GM13976 (cell line): ENCODE measurements at regions not wholly inside any gene's neighbourhood (a gene's known extent, or its start where the extent isn't known, plus 50 kb on each side); places are given as distances from the start of the nearest gene placed in this dataset.

Experiments
- DNase-seq: peaks from one replicate; pipeline ENCODE4 v3.0.0; 2012; ENCODE audit warnings: low spot score
- in situ Hi-C: fragments of 300-500 bp; cut with MboI; formaldehyde crosslinking; loops from one replicate; pipeline ENCODE4 v1.12.0; 2022; ENCODE audit warnings: low sequenced_read_pairs, mixed read lengths, inconsistent platforms; ENCODE audit not compliant: unreplicated experiment
- TF ChIP-seq, protein P1 (sequence below): IDR thresholded peaks from 2 replicates; pipeline ENCODE4 v1.5.1; 2012; ENCODE audit warnings: borderline replicate concordance, mild to moderate bottlenecking; ENCODE audit not compliant: insufficient read depth; ENCODE audit errors: extremely low read depth, missing control alignments, control extremely low read depth

DNA sequence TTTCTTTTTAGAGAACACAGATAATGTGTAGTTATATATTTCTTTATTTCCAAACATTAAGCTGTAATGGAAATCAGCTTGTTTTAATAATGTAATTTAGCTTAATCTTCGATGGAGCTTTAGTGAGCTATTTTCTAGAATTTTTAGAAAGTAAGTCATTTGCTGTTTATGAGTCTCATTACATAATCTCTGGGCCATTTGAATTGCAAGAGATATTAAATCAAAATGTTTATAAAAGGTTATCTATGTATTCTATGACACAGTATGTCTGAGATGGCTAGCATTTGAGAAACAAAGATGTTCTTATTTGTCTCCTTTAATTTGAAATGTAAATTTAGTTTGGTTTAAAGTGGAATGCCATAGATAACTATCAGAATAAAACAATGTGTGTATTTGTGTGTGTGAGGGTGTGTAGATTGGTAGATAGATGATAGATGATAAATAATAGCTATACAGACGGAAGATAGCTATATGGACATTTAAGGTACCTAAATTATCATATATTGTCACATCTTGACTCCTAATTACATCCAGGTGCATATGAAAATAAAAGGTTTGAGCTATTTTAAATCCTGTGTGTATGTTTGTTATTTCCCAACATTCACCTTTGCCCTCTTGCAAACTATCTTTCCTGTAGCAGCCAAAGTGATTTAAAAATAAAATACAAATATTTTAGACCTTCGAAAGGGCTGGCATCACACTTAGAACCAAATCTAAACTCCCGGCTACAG, 478.0 kb upstream of the KLF6 start:
- no peak for DNase-seq
- in situ Hi-C loops = no loop called here
- TF ChIP-seq, protein P1, sequence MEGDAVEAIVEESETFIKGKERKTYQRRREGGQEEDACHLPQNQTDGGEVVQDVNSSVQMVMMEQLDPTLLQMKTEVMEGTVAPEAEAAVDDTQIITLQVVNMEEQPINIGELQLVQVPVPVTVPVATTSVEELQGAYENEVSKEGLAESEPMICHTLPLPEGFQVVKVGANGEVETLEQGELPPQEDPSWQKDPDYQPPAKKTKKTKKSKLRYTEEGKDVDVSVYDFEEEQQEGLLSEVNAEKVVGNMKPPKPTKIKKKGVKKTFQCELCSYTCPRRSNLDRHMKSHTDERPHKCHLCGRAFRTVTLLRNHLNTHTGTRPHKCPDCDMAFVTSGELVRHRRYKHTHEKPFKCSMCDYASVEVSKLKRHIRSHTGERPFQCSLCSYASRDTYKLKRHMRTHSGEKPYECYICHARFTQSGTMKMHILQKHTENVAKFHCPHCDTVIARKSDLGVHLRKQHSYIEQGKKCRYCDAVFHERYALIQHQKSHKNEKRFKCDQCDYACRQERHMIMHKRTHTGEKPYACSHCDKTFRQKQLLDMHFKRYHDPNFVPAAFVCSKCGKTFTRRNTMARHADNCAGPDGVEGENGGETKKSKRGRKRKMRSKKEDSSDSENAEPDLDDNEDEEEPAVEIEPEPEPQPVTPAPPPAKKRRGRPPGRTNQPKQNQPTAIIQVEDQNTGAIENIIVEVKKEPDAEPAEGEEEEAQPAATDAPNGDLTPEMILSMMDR = no peak

DNA sequence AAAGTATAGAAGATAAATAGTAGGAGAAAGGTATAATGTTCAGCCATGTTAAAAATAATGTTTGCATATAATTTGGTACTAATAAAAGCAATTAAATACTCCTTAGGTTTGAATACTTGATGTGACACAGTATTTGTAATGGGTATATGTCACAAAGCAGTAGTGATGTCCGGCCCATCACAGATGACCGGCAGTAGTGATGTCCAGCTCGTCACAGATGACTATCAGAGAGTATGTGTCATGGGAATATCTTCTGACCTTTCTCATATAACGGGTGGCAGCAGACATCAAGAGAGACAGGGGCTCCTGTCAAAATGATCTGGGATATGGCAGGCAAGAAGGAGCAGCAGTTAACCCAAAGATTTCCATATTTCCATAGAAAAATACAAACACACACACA, 477.4 kb upstream of the KLF6 start:
- in situ Hi-C loops = no loop called here
- no peak for DNase-seq
- TF ChIP-seq, protein P1 = no peak

DNA sequence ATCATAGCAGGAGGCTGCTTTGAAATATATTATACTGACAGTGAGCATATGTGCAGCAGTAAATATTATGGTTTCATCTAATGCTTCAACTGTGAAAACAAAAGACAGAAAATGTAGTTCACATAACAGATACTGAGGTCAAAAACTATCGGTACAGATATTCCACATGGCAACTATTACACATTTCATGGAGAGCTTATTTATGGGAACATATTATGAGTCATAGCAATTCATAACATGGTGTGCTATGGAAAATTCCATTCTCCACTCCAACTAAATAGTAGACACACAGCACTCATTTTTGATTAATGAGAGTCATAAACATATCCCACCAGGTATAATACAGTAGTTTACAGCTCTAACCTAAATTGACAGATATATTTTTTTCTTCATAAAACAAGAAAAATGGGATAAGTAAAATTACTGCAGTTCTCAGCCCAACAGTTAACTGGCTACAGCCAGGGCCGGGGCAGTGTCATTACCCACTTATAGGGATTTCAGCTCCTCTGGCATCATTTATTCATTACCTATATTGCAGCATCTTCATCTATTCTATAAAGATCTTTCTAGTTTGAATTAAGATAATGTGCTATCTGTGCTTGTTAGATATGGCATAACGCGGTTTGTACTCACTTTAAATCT, 475.6 kb upstream of the KLF6 start:
- in situ Hi-C loops = no loop called here

DNA sequence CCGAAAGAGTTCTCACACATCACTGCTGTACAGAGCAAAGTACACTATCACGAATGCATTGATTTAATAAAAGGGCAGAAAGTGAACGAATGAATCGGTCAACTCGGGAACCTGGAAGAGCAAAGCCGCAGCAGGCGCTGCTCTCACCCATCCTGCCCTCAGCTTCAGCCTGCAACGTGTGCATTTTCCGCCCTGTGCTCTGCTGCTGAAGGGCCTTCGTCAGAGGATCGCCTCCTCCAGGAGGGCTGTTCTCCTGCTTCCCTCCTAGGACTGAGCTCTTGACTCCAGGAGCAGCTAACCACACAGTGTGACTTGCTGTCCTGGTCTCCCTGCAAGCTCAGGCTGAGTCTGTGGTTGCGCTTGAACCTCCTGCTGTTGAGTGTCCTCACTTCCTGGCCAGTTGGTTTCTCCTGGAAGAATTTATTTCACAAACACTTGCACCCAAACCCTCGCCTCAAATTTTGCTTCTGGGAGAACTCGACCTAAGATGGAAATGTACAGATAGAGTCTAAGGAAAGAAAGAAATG, 473.0 kb upstream of the KLF6 start:
- DNase-seq = no peak
- in situ Hi-C loops = no loop called here

More for the DNA sequence above, 475.6 kb upstream of the KLF6 start:
- DNase-seq = no peak
- TF ChIP-seq, protein P1 = no peak

DNA sequence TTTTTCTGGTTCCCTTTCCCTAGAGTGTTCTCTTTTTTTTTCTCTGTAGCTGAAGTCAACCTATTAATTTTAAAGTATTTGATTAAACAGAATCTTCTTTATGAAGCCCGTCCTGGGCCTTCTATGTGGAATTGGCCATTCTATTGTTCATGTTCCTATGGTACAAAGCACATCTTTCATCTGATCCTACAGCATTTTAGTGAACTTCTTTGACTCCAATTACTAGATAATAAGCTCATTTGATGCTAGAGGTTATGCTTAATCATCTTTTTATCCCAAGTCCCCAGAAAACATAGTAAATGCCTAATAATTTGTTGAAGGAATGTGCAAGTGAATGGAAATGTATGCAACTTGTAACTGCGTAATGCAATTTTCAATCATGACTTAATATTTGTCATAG, 472.0 kb upstream of the KLF6 start:
- in situ Hi-C loops = no loop called here
- DNase-seq = no peak
- TF ChIP-seq, protein P1 = no peak

More for the DNA sequence above, 473.0 kb upstream of the KLF6 start:
- TF ChIP-seq, protein P1 = no peak

DNA sequence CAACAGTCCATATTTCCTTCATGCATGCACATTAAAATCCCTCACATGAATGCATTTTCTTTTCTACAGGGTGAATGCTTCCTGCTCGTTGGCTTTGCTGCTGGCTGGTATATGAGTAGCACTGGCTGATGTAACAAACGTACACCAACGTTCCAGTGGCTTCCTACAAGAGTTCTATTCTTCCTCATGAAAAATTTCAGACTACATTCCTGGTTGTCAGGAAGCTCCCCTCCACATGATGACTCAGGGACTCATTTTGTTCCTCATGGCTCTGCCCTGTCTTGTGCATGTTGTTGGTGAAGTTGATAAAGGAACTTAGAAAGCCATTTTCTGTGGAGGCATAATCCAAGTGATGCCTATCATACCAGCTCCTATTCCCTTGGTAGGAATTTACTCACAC, 470.7 kb upstream of the KLF6 start:
- in situ Hi-C loops = no loop called here
- no peak for DNase-seq
- TF ChIP-seq, protein P1 = no peak
